H1 (cell line): ENCODE measurements at regions not wholly inside any gene's neighbourhood (a gene's known extent, or its start where the extent isn't known, plus 50 kb on each side); places are given as distances from the start of the nearest gene placed in this dataset.

Source experiments
- CTCF ChIA-PET: fragments of 300-600 bp; sonication (Branson Sonifier 250); formaldehyde crosslinking; loops from one replicate; lab custom pipeline; 2021; ENCODE audit not compliant: partially characterized antibody; lab: Charles Lee
- POLR2A ChIA-PET: fragments of 300-600 bp; sonication (Branson Sonifier 250); formaldehyde crosslinking; loops from one replicate; lab custom pipeline; 2021; ENCODE audit warnings: inconsistent platforms; ENCODE audit not compliant: partially characterized antibody; lab: Charles Lee
- DNase-seq, 2 experiments: peaks; one replicate each; pipeline versions ENCODE4 v3.0.0 to v3.0.0-alpha.2; 2010 to 2022; ENCODE audit warnings: low spot score in 2 of 2, low read depth in 1 of 2, mixed read lengths in 1 of 2
- FAIRE-seq: peaks from 2 replicates; lab custom pipeline; 2011; peaks lifted over from hg19 to GRCh38; lab: Jason Lieb, UNC
- H2AFZ ChIP-seq: 2 replicates; pipeline ENCODE4 v1.8.1; 2012; ENCODE audit warnings: low read length, inconsistent platforms
- H2AK5ac ChIP-seq: 2 replicates; pipeline ENCODE4 v1.6.1; 2013; ENCODE audit warnings: low read depth, low read length
- H2BK120ac ChIP-seq: replicated peaks from 2 replicates; pipeline ENCODE3; 2013; ENCODE audit warnings: low read depth, low read length, inconsistent platforms
- H2BK12ac ChIP-seq: 2 replicates; pipeline ENCODE4 v1.6.1; 2013; ENCODE audit warnings: low read depth, low read length
- H2BK15ac ChIP-seq: 2 replicates; pipeline ENCODE4 v1.6.1; 2013; ENCODE audit warnings: low read length
- H2BK20ac ChIP-seq: 2 replicates; pipeline ENCODE4 v1.6.1; 2013; ENCODE audit warnings: low read length
- H2BK5ac ChIP-seq: 2 replicates; pipeline ENCODE4 v1.6.1; 2013; ENCODE audit warnings: low read depth, low read length
- H3K14ac ChIP-seq: 2 replicates; pipeline ENCODE4 v1.6.1; 2013; ENCODE audit warnings: inconsistent platforms; ENCODE audit not compliant: insufficient read length
- H3K18ac ChIP-seq: 2 replicates; pipeline ENCODE4 v1.6.1; 2013; ENCODE audit warnings: low read length; ENCODE audit errors: extremely low read depth
- H3K23ac ChIP-seq: 2 replicates; pipeline ENCODE4 v1.6.1; 2013; ENCODE audit warnings: inconsistent platforms; ENCODE audit not compliant: insufficient read length
- H3K23me2 ChIP-seq: 2 replicates; pipeline ENCODE4 v1.6.1; 2013; ENCODE audit warnings: low read depth, low read length
- H3K27ac ChIP-seq: 2 replicates; pipeline ENCODE4 v1.6.1; 2011; ENCODE audit warnings: low read depth, low read length, inconsistent platforms
- H3K27me3 ChIP-seq, 4 experiments: replicated peaks in 1 of 4; 1 replicate in 1 of 4; 2 replicates in 3 of 4; pipeline versions ENCODE4 v1.6.1 to v1.8.1; 2011 to 2013; ENCODE audit warnings: low read length in 3 of 4, mild to moderate bottlenecking in 3 of 4, inconsistent platforms in 2 of 4, mixed read lengths in 2 of 4, moderate library complexity in 1 of 4; ENCODE audit not compliant: control insufficient read depth in 3 of 4, insufficient read depth in 3 of 4; ENCODE audit errors: extremely low read depth in 1 of 4
- H3K36me3 ChIP-seq, 4 experiments: 2 replicates each; pipeline versions ENCODE4 v1.6.1 to v1.8.1; 2011 to 2013; ENCODE audit warnings: mild to moderate bottlenecking in 4 of 4, low read length in 3 of 4, moderate library complexity in 2 of 4, control low read depth in 1 of 4, inconsistent platforms in 1 of 4; ENCODE audit not compliant: insufficient read depth in 4 of 4, control insufficient read depth in 2 of 4
- H3K4ac ChIP-seq: replicated peaks from 2 replicates; pipeline ENCODE3; 2013; ENCODE audit warnings: low read length, low read depth, mixed read lengths, inconsistent platforms; ENCODE audit not compliant: insufficient read length
- H3K4me1 ChIP-seq, 4 experiments: replicated peaks in 1 of 4; 1 replicate in 1 of 4; 2 replicates in 3 of 4; pipeline versions ENCODE4 v1.6.1 to v1.8.1; 2011 to 2013; ENCODE audit warnings: low read length in 3 of 4, inconsistent platforms in 2 of 4, mixed read lengths in 1 of 4; ENCODE audit not compliant: insufficient read depth in 4 of 4, control insufficient read depth in 3 of 4
- H3K4me2 ChIP-seq, 2 experiments: 2 replicates each; pipeline versions ENCODE4 v1.6.1 to v1.8.1; 2011 to 2013; ENCODE audit warnings: low read depth in 2 of 2, low read length in 2 of 2, control low read depth in 1 of 2, inconsistent platforms in 1 of 2, mild to moderate bottlenecking in 1 of 2; ENCODE audit not compliant: insufficient read depth in 1 of 2
- H3K4me3 ChIP-seq, 4 experiments: fragments of 200-600, 300-600 bp in 1 of 4; sonication (generic), shearing (Covaris generic), sonication (Bioruptor Twin) in 1 of 4; 2 replicates each; pipeline versions ENCODE4 v1.5.1 to v1.8.1; 2011 to 2016; ENCODE audit warnings: low read length in 4 of 4, low read depth in 3 of 4, control low read depth in 2 of 4, inconsistent platforms in 2 of 4, mild to moderate bottlenecking in 2 of 4, mixed read lengths in 1 of 4, moderate library complexity in 1 of 4; ENCODE audit not compliant: insufficient read depth in 2 of 4; ENCODE audit errors: extremely low read depth in 1 of 4
- H3K56ac ChIP-seq: replicated peaks from 2 replicates; pipeline ENCODE3; 2013; ENCODE audit warnings: low read depth, mild to moderate bottlenecking, mixed read lengths, low read length, inconsistent platforms; ENCODE audit not compliant: insufficient read length
- H3K79me1 ChIP-seq: 2 replicates; pipeline ENCODE4 v1.6.1; 2013; ENCODE audit warnings: low read depth, low read length, control low read depth
- H3K79me2 ChIP-seq, 2 experiments: 2 replicates each; pipeline versions ENCODE4 v1.6.1 to v1.8.1; 2012 to 2013; ENCODE audit warnings: low read length in 2 of 2, mild to moderate bottlenecking in 2 of 2, inconsistent platforms in 1 of 2; ENCODE audit not compliant: insufficient read depth in 2 of 2, control insufficient read depth in 1 of 2
- H3K9ac ChIP-seq, 4 experiments: replicated peaks in 1 of 4; 1 replicate in 1 of 4; 2 replicates in 3 of 4; pipeline versions ENCODE4 v1.6.1 to v1.8.1; 2011 to 2013; ENCODE audit warnings: low read depth in 3 of 4, low read length in 3 of 4, control low read depth in 2 of 4, mild to moderate bottlenecking in 2 of 4, moderate library complexity in 2 of 4, inconsistent platforms in 1 of 4; ENCODE audit errors: extremely low read depth in 1 of 4
- H3K9me3 ChIP-seq, 2 experiments: 2 replicates each; pipeline versions ENCODE4 v1.6.1 to v1.8.1; 2012 to 2013; ENCODE audit warnings: mild to moderate bottlenecking in 2 of 2, moderate library complexity in 2 of 2, control low read depth in 1 of 2, inconsistent platforms in 1 of 2, low read depth in 1 of 2, low read length in 1 of 2, mixed read lengths in 1 of 2; ENCODE audit not compliant: insufficient read depth in 2 of 2
- H4K20me1 ChIP-seq, 2 experiments: replicated peaks in 1 of 2; 2 replicates each; pipeline versions ENCODE3 to v1.8.1; 2011 to 2013; ENCODE audit warnings: inconsistent platforms in 2 of 2, low read length in 2 of 2, mild to moderate bottlenecking in 1 of 2; ENCODE audit not compliant: insufficient read depth in 2 of 2, control insufficient read depth in 1 of 2
- H4K5ac ChIP-seq: 2 replicates; pipeline ENCODE4 v1.6.1; 2013; ENCODE audit warnings: low read length, low read depth, mixed read lengths, inconsistent platforms; ENCODE audit not compliant: insufficient read length
- H4K8ac ChIP-seq: 2 replicates; pipeline ENCODE4 v1.8.0; 2013; ENCODE audit warnings: mild to moderate bottlenecking, moderate library complexity, low read length, inconsistent platforms; ENCODE audit not compliant: insufficient read depth; ENCODE audit errors: extremely low read depth
- H4K91ac ChIP-seq: replicated peaks from 2 replicates; pipeline ENCODE3; 2013; ENCODE audit warnings: low read length, mixed read lengths, inconsistent platforms; ENCODE audit not compliant: insufficient read length
- CBX5 ChIP-seq: fragments of 300-800, 300-1000 bp; sonication (generic); IDR thresholded peaks from 2 replicates; pipeline ENCODE4 v1.7.1; 2016; ENCODE audit warnings: antibody characterized with exemption, low read length, low read depth
- GABPA ChIP-seq: IDR thresholded peaks from 2 replicates; pipeline ENCODE4 v1.6.1; 2011; ENCODE audit warnings: mild to moderate bottlenecking, low read length, moderate library complexity, borderline replicate concordance; ENCODE audit not compliant: insufficient read depth
- KDM1A ChIP-seq: fragments of 200-600, 300-600 bp; sonication (generic); IDR thresholded peaks from 2 replicates; pipeline ENCODE4 v1.7.1; 2016; ENCODE audit warnings: mild to moderate bottlenecking, low read length, borderline replicate concordance
- KDM5A ChIP-seq: fragments of 200-600 bp; IDR thresholded peaks from 2 replicates; pipeline ENCODE4 v1.7.1; 2012; ENCODE audit warnings: mild to moderate bottlenecking, low read length, inconsistent platforms, mixed read lengths
- NRF1 ChIP-seq: IDR thresholded peaks from 2 replicates; pipeline ENCODE4 v1.6.1; 2011; ENCODE audit warnings: mild to moderate bottlenecking, low read depth, low read length, improper control_type of control experiment
- POLR2AphosphoS5 ChIP-seq: IDR thresholded peaks from 2 replicates; pipeline ENCODE4 v1.6.1; 2011; ENCODE audit warnings: low read depth, low read length
- RFX5 ChIP-seq: IDR thresholded peaks from 2 replicates; pipeline ENCODE4 v1.6.1; 2011; ENCODE audit warnings: low read depth, low read length, improper control_type of control experiment, borderline replicate concordance
- TBP ChIP-seq: IDR thresholded peaks from 2 replicates; pipeline ENCODE4 v1.6.1; 2011; ENCODE audit warnings: low read depth, low read length, improper control_type of control experiment
- WGBS, 2 experiments: shearing (Covaris generic) in 1 of 2; methylation state at CpG; one replicate each; pipeline versions ENCODE4 v1.1.6 to v1.1.7; 2013 to 2015; ENCODE audit warnings: low lambda C conversion rate in 2 of 2, mixed read lengths in 2 of 2, inconsistent platforms in 1 of 2, low coverage in 1 of 2, missing lambda C conversion rate in 1 of 2; ENCODE audit not compliant: insufficient replicate concordance in 2 of 2, insufficient coverage in 1 of 2, insufficient read length in 1 of 2; ENCODE audit errors: extremely low coverage in 1 of 2, missing lambda C conversion rate in 1 of 2; 5-methylcytosine and 5-hydroxymethylcytosine counted together
- TF ChIP-seq, protein P1 (sequence below): IDR thresholded peaks from 2 replicates; pipeline ENCODE4 v1.6.1; 2012; ENCODE audit warnings: inconsistent platforms
- TF ChIP-seq, protein P2 (sequence below): IDR thresholded peaks from 2 replicates; pipeline ENCODE4 v1.6.1; 2011; ENCODE audit warnings: low read length, improper control_type of control experiment

DNA sequence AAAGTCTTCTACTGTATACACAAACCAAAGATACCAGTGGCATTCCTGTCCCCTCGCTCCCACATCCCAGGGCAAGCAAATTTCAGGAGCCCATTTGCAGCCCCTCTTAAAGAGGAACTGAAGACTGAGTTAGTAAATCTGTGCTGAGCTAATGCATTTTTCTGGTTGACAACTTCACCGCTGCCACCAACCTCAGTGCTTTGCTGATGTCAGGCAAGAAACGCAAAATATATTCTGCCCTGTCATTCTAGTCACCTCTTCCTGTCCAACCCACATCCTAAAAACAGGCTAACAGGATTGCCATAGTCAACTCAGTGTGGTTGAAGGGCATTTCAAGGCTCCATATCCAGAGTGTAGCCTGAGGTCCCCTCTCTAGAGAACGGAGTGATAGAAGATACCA lies 59.4 kb upstream of the FICD start:
- TF ChIP-seq KDM1A (no peak), NRF1 (no peak), CBX5 (no peak), TBP (no peak), GABPA (no peak), RFX5 (no peak), POLR2AphosphoS5 (no peak), KDM5A (no peak)
- TF ChIP-seq, protein P1, sequence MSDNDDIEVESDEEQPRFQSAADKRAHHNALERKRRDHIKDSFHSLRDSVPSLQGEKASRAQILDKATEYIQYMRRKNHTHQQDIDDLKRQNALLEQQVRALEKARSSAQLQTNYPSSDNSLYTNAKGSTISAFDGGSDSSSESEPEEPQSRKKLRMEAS, result no peak
- TF ChIP-seq, protein P2, sequence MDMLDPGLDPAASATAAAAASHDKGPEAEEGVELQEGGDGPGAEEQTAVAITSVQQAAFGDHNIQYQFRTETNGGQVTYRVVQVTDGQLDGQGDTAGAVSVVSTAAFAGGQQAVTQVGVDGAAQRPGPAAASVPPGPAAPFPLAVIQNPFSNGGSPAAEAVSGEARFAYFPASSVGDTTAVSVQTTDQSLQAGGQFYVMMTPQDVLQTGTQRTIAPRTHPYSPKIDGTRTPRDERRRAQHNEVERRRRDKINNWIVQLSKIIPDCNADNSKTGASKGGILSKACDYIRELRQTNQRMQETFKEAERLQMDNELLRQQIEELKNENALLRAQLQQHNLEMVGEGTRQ, result no peak
- FAIRE-seq (no peak), DNase-seq (no peak)
- POLR2A ChIA-PET, result interaction anchor here (1.8 kb wide), 1 partner anchor 13 kb away, joined by 4 read pairs; no protein-coding TSS in a partner anchor
- Histone ChIP-seq H4K91ac (peak overlapping the region; percentile 34), H4K5ac (no peak overlapping the region), H3K27me3 (no peaks in the 10 kb centered on the region), H4K20me1 (no peaks in the 10 kb centered on the region), H3K14ac (no peak overlapping the region), H3K56ac (no peak overlapping the region), H3K79me1 (no peaks in the 10 kb centered on the region), H3K23me2 (no peaks in the 10 kb centered on the region), H2BK5ac (no peak overlapping the region), H2AFZ (no peak overlapping the region), H3K27ac (no peak overlapping the region), H3K4ac (no peak overlapping the region), H2BK12ac (peak overlapping the region; percentile 45; the same call in 1 of the 2 replicates), H3K9ac (no peak overlapping the region), H3K9me3 (no peaks in the 10 kb centered on the region), H3K23ac (no peak overlapping the region), H2BK120ac (no peak overlapping the region), H3K18ac (no peak overlapping the region), H2BK20ac (no peak overlapping the region; the same call in 1 of the 2 replicates), H3K36me3 (no peaks in the 10 kb centered on the region), H3K79me2 (no peaks in the 10 kb centered on the region), H4K8ac (no peak overlapping the region), H2AK5ac (no peak overlapping the region), H3K4me3 (no peak overlapping the region), H2BK15ac (no peak overlapping the region), H3K4me1 (peaks cover 0 to 3% (median 0%) of the 10 kb centered on the region in 4 experiments; a peak in 2 of 7 replicates), H3K4me2 (no peak overlapping the region)
- WGBS, 2 experiments, result 95% methylated on average over 4 of the region's 4 CpGs; no CpG with 5 or more reads in 1 of the 2 experiments
- CTCF ChIA-PET, result interaction anchor here (0.6 to 4.8 kb wide), 8 partner anchors 9 to 222 kb away, joined by 3 to 40 read pairs (median 9); no protein-coding TSS in a partner anchor
